ENCODE measurements at regions not wholly inside any gene's neighbourhood (a gene's known extent, or its start where the extent isn't known, plus 50 kb on each side); places are given as distances from the start of the nearest gene placed in this dataset.

GRCh38 chr14:43285575-43285974 is 1221.5 kb downstream of the FSCB start:
- TF ChIP-seq, protein P1, sequence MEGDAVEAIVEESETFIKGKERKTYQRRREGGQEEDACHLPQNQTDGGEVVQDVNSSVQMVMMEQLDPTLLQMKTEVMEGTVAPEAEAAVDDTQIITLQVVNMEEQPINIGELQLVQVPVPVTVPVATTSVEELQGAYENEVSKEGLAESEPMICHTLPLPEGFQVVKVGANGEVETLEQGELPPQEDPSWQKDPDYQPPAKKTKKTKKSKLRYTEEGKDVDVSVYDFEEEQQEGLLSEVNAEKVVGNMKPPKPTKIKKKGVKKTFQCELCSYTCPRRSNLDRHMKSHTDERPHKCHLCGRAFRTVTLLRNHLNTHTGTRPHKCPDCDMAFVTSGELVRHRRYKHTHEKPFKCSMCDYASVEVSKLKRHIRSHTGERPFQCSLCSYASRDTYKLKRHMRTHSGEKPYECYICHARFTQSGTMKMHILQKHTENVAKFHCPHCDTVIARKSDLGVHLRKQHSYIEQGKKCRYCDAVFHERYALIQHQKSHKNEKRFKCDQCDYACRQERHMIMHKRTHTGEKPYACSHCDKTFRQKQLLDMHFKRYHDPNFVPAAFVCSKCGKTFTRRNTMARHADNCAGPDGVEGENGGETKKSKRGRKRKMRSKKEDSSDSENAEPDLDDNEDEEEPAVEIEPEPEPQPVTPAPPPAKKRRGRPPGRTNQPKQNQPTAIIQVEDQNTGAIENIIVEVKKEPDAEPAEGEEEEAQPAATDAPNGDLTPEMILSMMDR (IDR thresholded peaks at IDR 0.05), result no peak
- TF ChIP-seq POLR2A (IDR thresholded peaks at IDR 0.05), result no peak

Data from thyroid gland (tissue), 4 donors.